Nephron (organoid): ENCODE measurements at regions not wholly inside any gene's neighbourhood (a gene's known extent, or its start where the extent isn't known, plus 50 kb on each side); places are given as distances from the start of the nearest gene placed in this dataset.

Experiments used
- H3K27ac Mint-ChIP-seq, 3 experiments: 2 replicates each; pipeline ENCODE4 v1.8.0; 2020; ENCODE audit warnings: mixed read lengths in 3 of 3, mild to moderate bottlenecking in 2 of 3, moderate library complexity in 1 of 3
- H3K27me3 Mint-ChIP-seq: 2 replicates; pipeline ENCODE4 v1.8.0; 2021; ENCODE audit warnings: low read depth, mild to moderate bottlenecking, moderate library complexity, mixed read lengths
- H3K36me3 Mint-ChIP-seq: 2 replicates; pipeline ENCODE4 v1.8.0; 2020; ENCODE audit warnings: low read depth, mixed read lengths
- H3K4me1 Mint-ChIP-seq: 2 replicates; pipeline ENCODE4 v1.8.0; 2020; ENCODE audit warnings: mixed read lengths
- H3K4me3 Mint-ChIP-seq, 3 experiments: 2 replicates each; pipeline ENCODE4 v1.8.0; 2020; ENCODE audit warnings: mild to moderate bottlenecking in 3 of 3, mixed read lengths in 3 of 3, moderate library complexity in 2 of 3
- H3K9me3 Mint-ChIP-seq: 2 replicates; pipeline ENCODE4 v1.8.0; 2020; ENCODE audit warnings: mixed read lengths
- CTCF ChIP-seq, 3 experiments: fragments of 200-600 bp; sonication (generic); IDR thresholded peaks; one replicate each; pipeline ENCODE4 v1.5.0; 2021; ENCODE audit warnings: antibody characterized with exemption in 3 of 3; ENCODE audit not compliant: unreplicated experiment in 3 of 3

- no peaks in the 10 kb centered on the region for H3K4me1 Mint-ChIP-seq
- H3K4me3 Mint-ChIP-seq = no peak overlapping the region
- H3K27ac Mint-ChIP-seq = no peak overlapping the region
- H3K36me3 Mint-ChIP-seq = no peaks in the 10 kb centered on the region
- no peaks in the 10 kb centered on the region for H3K27me3 Mint-ChIP-seq
- H3K9me3 Mint-ChIP-seq = peaks cover 8% of the 10 kb centered on the region
- no peak for TF ChIP-seq CTCF (IDR thresholded peaks at IDR 0.05; ENCODE audit: unreplicated experiment in 3 of 3)
Measured at GRCh38 chr13:90395846-90396245, 951.6 kb upstream of the MIR17HG start.

GRCh38 chr13:90396266-90396665 lies 951.2 kb upstream of the MIR17HG start:
- Mint-ChIP-seq H3K4me1 (no peaks in the 10 kb centered on the region), H3K9me3 (peaks cover 8% of the 10 kb centered on the region), H3K27ac (no peak overlapping the region), H3K36me3 (no peaks in the 10 kb centered on the region), H3K4me3 (no peak overlapping the region), H3K27me3 (no peaks in the 10 kb centered on the region)
- no peak for TF ChIP-seq CTCF (IDR thresholded peaks at IDR 0.05; ENCODE audit: unreplicated experiment in 3 of 3)

DNA sequence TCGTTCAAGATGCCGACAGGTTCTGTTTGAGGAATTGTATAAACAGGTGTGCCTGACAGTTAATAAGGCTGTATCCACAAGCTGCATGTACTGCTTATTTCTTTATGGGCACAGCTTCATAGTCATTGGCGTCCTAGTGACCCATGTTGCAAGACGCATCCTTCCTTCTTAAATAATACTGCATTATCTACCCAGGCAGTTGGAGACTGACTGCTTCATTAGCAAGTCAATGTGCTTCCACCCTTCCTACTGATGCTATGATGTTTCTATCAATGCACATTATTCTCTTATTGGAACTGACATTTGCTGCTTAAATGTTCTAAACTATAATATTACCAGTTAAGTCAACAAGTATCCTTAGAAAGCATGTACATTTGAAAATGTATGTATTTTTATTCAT lies 950.0 kb upstream of the MIR17HG start:
- no peak overlapping the region for H3K4me3 Mint-ChIP-seq
- peaks cover 8% of the 10 kb centered on the region for H3K9me3 Mint-ChIP-seq
- H3K27ac Mint-ChIP-seq = no peak overlapping the region
- H3K27me3 Mint-ChIP-seq = no peaks in the 10 kb centered on the region
- TF ChIP-seq CTCF (IDR thresholded peaks at IDR 0.05; ENCODE audit: unreplicated experiment in 3 of 3) = no peak
- H3K4me1 Mint-ChIP-seq = peaks cover under 1% of the 10 kb centered on the region
- no peaks in the 10 kb centered on the region for H3K36me3 Mint-ChIP-seq

- H3K4me1 Mint-ChIP-seq = peaks cover 5% of the 10 kb centered on the region
- TF ChIP-seq CTCF (IDR thresholded peaks at IDR 0.05; ENCODE audit: unreplicated experiment in 3 of 3) = no peak
- H3K27me3 Mint-ChIP-seq = no peaks in the 10 kb centered on the region
- no peaks in the 10 kb centered on the region for H3K36me3 Mint-ChIP-seq
- H3K9me3 Mint-ChIP-seq = peaks cover 8% of the 10 kb centered on the region
- no peak overlapping the region for H3K27ac Mint-ChIP-seq
- H3K4me3 Mint-ChIP-seq = no peak overlapping the region
Measured at GRCh38 chr13:90400372-90400771, 947.1 kb upstream of the MIR17HG start.

GRCh38 chr13:90401150-90401549 lies 946.3 kb upstream of the MIR17HG start:
- Mint-ChIP-seq H3K4me3 (no peak overlapping the region), H3K36me3 (no peaks in the 10 kb centered on the region), H3K9me3 (peaks cover 8% of the 10 kb centered on the region), H3K4me1 (peaks cover 5% of the 10 kb centered on the region), H3K27ac (no peak overlapping the region), H3K27me3 (no peaks in the 10 kb centered on the region)
- no peak for TF ChIP-seq CTCF (IDR thresholded peaks at IDR 0.05; ENCODE audit: unreplicated experiment in 3 of 3)

GRCh38 chr13:90402102-90402501 lies 945.4 kb upstream of the MIR17HG start:
- TF ChIP-seq CTCF (IDR thresholded peaks at IDR 0.05; ENCODE audit: unreplicated experiment in 3 of 3) = no peak
- H3K36me3 Mint-ChIP-seq = no peaks in the 10 kb centered on the region
- H3K4me1 Mint-ChIP-seq = peaks cover 5% of the 10 kb centered on the region
- H3K4me3 Mint-ChIP-seq = no peak overlapping the region
- H3K27ac Mint-ChIP-seq = no peak overlapping the region
- H3K9me3 Mint-ChIP-seq = peaks cover 8% of the 10 kb centered on the region
- H3K27me3 Mint-ChIP-seq = no peaks in the 10 kb centered on the region
